ENCODE measurements at regions not wholly inside any gene's neighbourhood (a gene's known extent, or its start where the extent isn't known, plus 50 kb on each side); places are given as distances from the start of the nearest gene placed in this dataset.

- TF ChIP-seq FOXK2 (IDR thresholded peaks at IDR 0.05), result no peak
- no peak for TF ChIP-seq L3MBTL2 (conservative IDR thresholded peaks at IDR 0.05)
- TF ChIP-seq FOXM1 (IDR thresholded peaks at IDR 0.05; ENCODE audit: borderline replicate concordance), result no peak
- no peak for TF ChIP-seq ARNT (IDR thresholded peaks at IDR 0.05)
- TF ChIP-seq BHLHE40 (IDR thresholded peaks at IDR 0.05; ENCODE audit: borderline replicate concordance), result no peak
- no peak for TF ChIP-seq FOXA1 (IDR thresholded peaks at IDR 0.05)
- TF ChIP-seq TARDBP (IDR thresholded peaks at IDR 0.05), result no peak
Observed at GRCh38 chr2:13354031-13354430, 637.3 kb downstream of the TRIB2 start.

All from HEK293T (cell line).